GM23338 (cell line): ENCODE measurements at regions not wholly inside any gene's neighbourhood (a gene's known extent, or its start where the extent isn't known, plus 50 kb on each side); places are given as distances from the start of the nearest gene placed in this dataset.

Experiments used
- EZH2 ChIP-seq: fragments of 200-600 bp; sonication (generic); IDR thresholded peaks from one replicate; pipeline ENCODE4 v1.8.0; 2017; ENCODE audit warnings: antibody characterized with exemption, mild to moderate bottlenecking, low read depth; ENCODE audit not compliant: unreplicated experiment
- EZH2phosphoT487 ChIP-seq: fragments of 200-600 bp; sonication (generic); IDR thresholded peaks from one replicate; pipeline ENCODE4 v1.8.1; 2018; ENCODE audit warnings: antibody characterized with exemption; ENCODE audit not compliant: unreplicated experiment
- POLR2AphosphoS5 ChIP-seq: IDR thresholded peaks from 2 replicates; pipeline ENCODE4 v1.6.1; 2016; ENCODE audit warnings: antibody characterized with exemption, low read depth
- TF ChIP-seq, protein P1 (sequence below), 2 experiments: fragments of 200-600 bp in 1 of 2; sonication (generic) in 1 of 2; conservative IDR thresholded peaks; 2 replicates each; pipeline versions ENCODE4 v1.5.1 to v1.6.1; 2016 to 2017; ENCODE audit warnings: antibody characterized with exemption in 2 of 2, low read depth in 2 of 2, mild to moderate bottlenecking in 2 of 2, moderate library complexity in 1 of 2
- TF ChIP-seq, protein P2 (sequence below): IDR thresholded peaks from one replicate; pipeline ENCODE4 v1.6.1; 2018; ENCODE audit warnings: antibody characterized with exemption; ENCODE audit not compliant: unreplicated experiment

DNA sequence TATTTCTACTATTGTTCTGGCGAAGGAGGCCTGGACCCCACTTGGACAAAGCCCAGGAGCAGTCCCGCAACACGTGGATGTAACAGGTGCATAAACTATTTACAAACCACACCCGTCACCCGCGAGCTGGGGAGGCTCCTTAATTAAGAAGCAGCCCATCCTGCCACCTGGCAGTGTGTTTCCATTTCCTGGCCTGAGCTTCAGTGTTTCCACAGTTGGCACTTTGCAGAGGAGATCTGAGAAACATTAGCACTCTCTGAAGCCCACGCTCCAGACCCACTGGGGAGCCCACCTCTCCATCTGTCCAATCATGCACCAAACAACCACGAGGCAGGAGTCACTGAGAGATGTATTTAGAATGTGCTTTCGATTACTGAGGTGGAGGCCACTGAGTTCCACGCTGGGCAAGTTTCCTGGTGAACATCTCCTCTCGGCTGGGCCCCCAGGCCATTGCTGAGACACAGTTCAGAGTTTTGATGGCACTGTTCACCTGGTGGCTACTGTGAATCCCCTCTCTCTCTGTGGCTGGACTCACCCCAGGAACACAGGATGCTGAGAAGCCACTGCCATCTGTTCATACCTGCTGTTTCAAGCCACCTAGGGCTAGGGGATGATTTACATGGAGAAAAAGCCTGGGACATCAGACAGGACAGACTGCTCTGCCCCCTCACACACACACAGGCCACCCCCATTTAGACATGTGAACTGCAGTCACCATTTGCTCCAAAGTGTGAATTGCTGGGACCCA is 129.1 kb downstream of the AIPL1 start:
- TF ChIP-seq, protein P1, sequence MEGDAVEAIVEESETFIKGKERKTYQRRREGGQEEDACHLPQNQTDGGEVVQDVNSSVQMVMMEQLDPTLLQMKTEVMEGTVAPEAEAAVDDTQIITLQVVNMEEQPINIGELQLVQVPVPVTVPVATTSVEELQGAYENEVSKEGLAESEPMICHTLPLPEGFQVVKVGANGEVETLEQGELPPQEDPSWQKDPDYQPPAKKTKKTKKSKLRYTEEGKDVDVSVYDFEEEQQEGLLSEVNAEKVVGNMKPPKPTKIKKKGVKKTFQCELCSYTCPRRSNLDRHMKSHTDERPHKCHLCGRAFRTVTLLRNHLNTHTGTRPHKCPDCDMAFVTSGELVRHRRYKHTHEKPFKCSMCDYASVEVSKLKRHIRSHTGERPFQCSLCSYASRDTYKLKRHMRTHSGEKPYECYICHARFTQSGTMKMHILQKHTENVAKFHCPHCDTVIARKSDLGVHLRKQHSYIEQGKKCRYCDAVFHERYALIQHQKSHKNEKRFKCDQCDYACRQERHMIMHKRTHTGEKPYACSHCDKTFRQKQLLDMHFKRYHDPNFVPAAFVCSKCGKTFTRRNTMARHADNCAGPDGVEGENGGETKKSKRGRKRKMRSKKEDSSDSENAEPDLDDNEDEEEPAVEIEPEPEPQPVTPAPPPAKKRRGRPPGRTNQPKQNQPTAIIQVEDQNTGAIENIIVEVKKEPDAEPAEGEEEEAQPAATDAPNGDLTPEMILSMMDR (conservative IDR thresholded peaks at IDR 0.05; ENCODE audit: low read depth in 2 of 2) = no peak
- TF ChIP-seq EZH2 (no peak), POLR2AphosphoS5 (no peak), EZH2phosphoT487 (no peak)
- TF ChIP-seq, protein P2, sequence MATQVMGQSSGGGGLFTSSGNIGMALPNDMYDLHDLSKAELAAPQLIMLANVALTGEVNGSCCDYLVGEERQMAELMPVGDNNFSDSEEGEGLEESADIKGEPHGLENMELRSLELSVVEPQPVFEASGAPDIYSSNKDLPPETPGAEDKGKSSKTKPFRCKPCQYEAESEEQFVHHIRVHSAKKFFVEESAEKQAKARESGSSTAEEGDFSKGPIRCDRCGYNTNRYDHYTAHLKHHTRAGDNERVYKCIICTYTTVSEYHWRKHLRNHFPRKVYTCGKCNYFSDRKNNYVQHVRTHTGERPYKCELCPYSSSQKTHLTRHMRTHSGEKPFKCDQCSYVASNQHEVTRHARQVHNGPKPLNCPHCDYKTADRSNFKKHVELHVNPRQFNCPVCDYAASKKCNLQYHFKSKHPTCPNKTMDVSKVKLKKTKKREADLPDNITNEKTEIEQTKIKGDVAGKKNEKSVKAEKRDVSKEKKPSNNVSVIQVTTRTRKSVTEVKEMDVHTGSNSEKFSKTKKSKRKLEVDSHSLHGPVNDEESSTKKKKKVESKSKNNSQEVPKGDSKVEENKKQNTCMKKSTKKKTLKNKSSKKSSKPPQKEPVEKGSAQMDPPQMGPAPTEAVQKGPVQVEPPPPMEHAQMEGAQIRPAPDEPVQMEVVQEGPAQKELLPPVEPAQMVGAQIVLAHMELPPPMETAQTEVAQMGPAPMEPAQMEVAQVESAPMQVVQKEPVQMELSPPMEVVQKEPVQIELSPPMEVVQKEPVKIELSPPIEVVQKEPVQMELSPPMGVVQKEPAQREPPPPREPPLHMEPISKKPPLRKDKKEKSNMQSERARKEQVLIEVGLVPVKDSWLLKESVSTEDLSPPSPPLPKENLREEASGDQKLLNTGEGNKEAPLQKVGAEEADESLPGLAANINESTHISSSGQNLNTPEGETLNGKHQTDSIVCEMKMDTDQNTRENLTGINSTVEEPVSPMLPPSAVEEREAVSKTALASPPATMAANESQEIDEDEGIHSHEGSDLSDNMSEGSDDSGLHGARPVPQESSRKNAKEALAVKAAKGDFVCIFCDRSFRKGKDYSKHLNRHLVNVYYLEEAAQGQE = no peak
